ENCODE measurements at regions not wholly inside any gene's neighbourhood (a gene's known extent, or its start where the extent isn't known, plus 50 kb on each side); places are given as distances from the start of the nearest gene placed in this dataset.

GRCh38 chr9:100914266-100914665, 114.3 kb upstream of the PLPPR1 start:
- TF ChIP-seq CTCF (IDR thresholded peaks at IDR 0.05): no peak
- no peaks in the 10 kb centered on the region for H3K36me3 ChIP-seq
- WGBS, 2 donors: 92 to 98% methylated on average over 3 of the region's 3 CpGs
- no peaks in the 10 kb centered on the region for H3K27me3 ChIP-seq
- no peak overlapping the region for H3K27ac ChIP-seq
- intact Hi-C loops (cut with DNase I): no loop called here
- H3K4me3 ChIP-seq (replicated peaks in 1 of 3): no peak overlapping the region
- H3K9me3 ChIP-seq: no peaks in the 10 kb centered on the region
- DNase-seq: no peak
- H3K4me1 ChIP-seq: no peaks in the 10 kb centered on the region

- no peak for DNase-seq
- TF ChIP-seq POLR2A (IDR thresholded peaks at IDR 0.05) (no peak), CTCF (IDR thresholded peaks at IDR 0.05) (no peak)
- intact Hi-C loops (cut with DNase I): no loop called here
- 86 to 93% methylated on average over 3 of the region's 3 CpGs for WGBS, 2 donors
- Histone ChIP-seq H3K9me3 (no peaks in the 10 kb centered on the region), H3K36me3 (no peaks in the 10 kb centered on the region), H3K4me3 (replicated peaks in 1 of 3) (no peak overlapping the region), H3K27ac (no peak overlapping the region), H3K4me1 (no peaks in the 10 kb centered on the region), H3K27me3 (no peaks in the 10 kb centered on the region)
Observed at GRCh38 chr9:100919506-100919905, 109.0 kb upstream of the PLPPR1 start.

- Histone ChIP-seq H3K27me3 (no peaks in the 10 kb centered on the region), H3K4me3 (replicated peaks in 1 of 3) (no peak overlapping the region), H3K36me3 (no peaks in the 10 kb centered on the region), H3K4me1 (no peaks in the 10 kb centered on the region), H3K27ac (no peak overlapping the region), H3K9me3 (no peaks in the 10 kb centered on the region)
- no peak for TF ChIP-seq POLR2A (IDR thresholded peaks at IDR 0.05)
- no peak for TF ChIP-seq CTCF (IDR thresholded peaks at IDR 0.05)
- intact Hi-C loops (cut with DNase I): no loop called here
- DNase-seq: no peak
- 81 to 87% methylated on average over 2 of the region's 2 CpGs for WGBS, 2 donors
Observed at GRCh38 chr9:100926366-100926765, 102.2 kb upstream of the PLPPR1 start.

GRCh38 chr9:100927763-100928162, 100.8 kb upstream of the PLPPR1 start:
- no peak overlapping the region for H3K27ac ChIP-seq
- DNase-seq: no peak
- no peaks in the 10 kb centered on the region for H3K4me1 ChIP-seq
- no peaks in the 10 kb centered on the region for H3K27me3 ChIP-seq
- intact Hi-C loops (cut with DNase I): no loop called here
- 90 to 91% methylated on average over 2 of the region's 2 CpGs for WGBS, 2 donors
- H3K36me3 ChIP-seq: no peaks in the 10 kb centered on the region
- H3K4me3 ChIP-seq (replicated peaks in 1 of 3): no peak overlapping the region
- no peaks in the 10 kb centered on the region for H3K9me3 ChIP-seq
- TF ChIP-seq CTCF (IDR thresholded peaks at IDR 0.05) (no peak), POLR2A (IDR thresholded peaks at IDR 0.05) (no peak)

- no peak overlapping the region for H3K27ac ChIP-seq
- intact Hi-C loops (cut with DNase I): no loop called here
- no peaks in the 10 kb centered on the region for H3K9me3 ChIP-seq
- H3K27me3 ChIP-seq: no peaks in the 10 kb centered on the region
- DNase-seq: no peak
- WGBS, 2 donors: 52 to 56% methylated on average over 2 of the region's 2 CpGs
- TF ChIP-seq POLR2A (IDR thresholded peaks at IDR 0.05): no peak
- no peak for TF ChIP-seq CTCF (IDR thresholded peaks at IDR 0.05)
- no peaks in the 10 kb centered on the region for H3K4me1 ChIP-seq
- H3K4me3 ChIP-seq (replicated peaks in 1 of 3): no peak overlapping the region
- H3K36me3 ChIP-seq: no peaks in the 10 kb centered on the region
Observed at GRCh38 chr9:100933656-100934055, 94.9 kb upstream of the PLPPR1 start.

Measured in thyroid gland (tissue), 4 donors.